ENCODE measurements at regions not wholly inside any gene's neighbourhood (a gene's known extent, or its start where the extent isn't known, plus 50 kb on each side); places are given as distances from the start of the nearest gene placed in this dataset.

- no peak for TF ChIP-seq PKNOX1 (IDR thresholded peaks at IDR 0.05)
- TF ChIP-seq MXI1 (IDR thresholded peaks at IDR 0.05; ENCODE audit: low read depth, low read length), result no peak
Measured at GRCh38 chr9:29038332-29038731, 1465.1 kb upstream of the C9orf72 start (continued).

GRCh38 chr9:29039258-29039657 is 1466.0 kb upstream of the C9orf72 start:
- CTCF ChIA-PET, result no interaction called here
- intact Hi-C loops (cut with micrococcal nuclease; ENCODE audit: unreplicated experiment), result no loop called here
- Histone ChIP-seq H4K20me1 (ENCODE audit: control insufficient read depth, insufficient read depth) (no peaks in the 10 kb centered on the region), H3K79me2 (ENCODE audit: control insufficient read depth, insufficient read depth, low read length) (no peaks in the 10 kb centered on the region), H3K9ac (ENCODE audit: control insufficient read depth, insufficient read depth, low read length) (no peak overlapping the region), H3K27me3 (replicated peaks in 1 of 2; ENCODE audit: control insufficient read depth in 2 of 2, insufficient read depth in 2 of 2, low read length in 1 of 2) (no peaks in the 10 kb centered on the region), H3K36me3 (ENCODE audit: control insufficient read depth in 2 of 2, insufficient read depth in 2 of 2, low read length in 1 of 2) (no peaks in the 10 kb centered on the region), H3K4me3 (no peak overlapping the region), H3K4me2 (ENCODE audit: control insufficient read depth, insufficient read depth) (no peak overlapping the region), H3K27ac (ENCODE audit: control insufficient read depth, insufficient read depth) (no peak overlapping the region), H3K4me1 (ENCODE audit: control insufficient read depth, insufficient read depth, low read length) (no peaks in the 10 kb centered on the region), H3K9me3 (replicated peaks; ENCODE audit: control insufficient read depth, insufficient read depth, low read length) (no peaks in the 10 kb centered on the region), H2AFZ (ENCODE audit: control insufficient read depth, low read depth, low read length) (no peak overlapping the region)
- BruUV-seq (replicated peaks), result no TSS peak
- no peak for FAIRE-seq
- SMC1A ChIA-PET (ENCODE audit: uncharacterized antibody, unreplicated experiment), result no interaction called here
- no peak for DNase-seq (ENCODE audit: low read depth, low spot score)
- 0% methylated on average over 2 of the region's 2 CpGs for WGBS (ENCODE audit: insufficient coverage, insufficient replicate concordance, low lambda C conversion rate, missing lambda C conversion rate)
- RAD21 ChIA-PET (ENCODE audit: unreplicated experiment), result no interaction called here
- POLR2A ChIA-PET, result no interaction called here
- ATAC-seq, result peak; percentile 34; the same call in 1 of the 3 replicates
- in situ Hi-C loops (cut with MboI), result no loop called here
- TF ChIP-seq PRDM15 (CRISPR knock-in tag; IDR thresholded peaks at IDR 0.05), result no peak
- no peak for TF ChIP-seq NR2C1 (IDR thresholded peaks at IDR 0.05)
- no peak for TF ChIP-seq NFYB (IDR thresholded peaks at IDR 0.05; ENCODE audit: insufficient read depth, low read depth, low read length)
- TF ChIP-seq CEBPB (IDR thresholded peaks at IDR 0.05; ENCODE audit: borderline replicate concordance in 1 of 2, low read depth in 2 of 2, low read length in 2 of 2), result no peak
- TF ChIP-seq GATAD2B (conservative IDR thresholded peaks at IDR 0.05; ENCODE audit: low read depth), result no peak
- no peak for TF ChIP-seq POU2F2 (IDR thresholded peaks at IDR 0.05; ENCODE audit: borderline replicate concordance, low read depth, low read length)
- TF ChIP-seq HDAC2 (IDR thresholded peaks at IDR 0.05), result no peak
- TF ChIP-seq MAX (IDR thresholded peaks at IDR 0.05; ENCODE audit: low read depth, low read length), result no peak
- TF ChIP-seq ZNF592 (IDR thresholded peaks at IDR 0.05), result no peak
- no peak for TF ChIP-seq ATF2 (IDR thresholded peaks at IDR 0.05; ENCODE audit: low read length)
- no peak for TF ChIP-seq TCF3 (IDR thresholded peaks at IDR 0.05; ENCODE audit: borderline replicate concordance, insufficient read depth, low read depth, low read length)
